Neural cell (in vitro differentiated cells): ENCODE measurements at regions not wholly inside any gene's neighbourhood (a gene's known extent, or its start where the extent isn't known, plus 50 kb on each side); places are given as distances from the start of the nearest gene placed in this dataset.

Experiments used
- CTCF ChIP-seq: fragments of 450-650 bp; IDR thresholded peaks from 2 replicates; pipeline ENCODE4 v1.5.1; 2014; ENCODE audit warnings: antibody characterized with exemption, mild to moderate bottlenecking, moderate library complexity; ENCODE audit not compliant: poor library complexity, severe bottlenecking
- EZH2 ChIP-seq: fragments of 200-600, 300-800 bp; shearing (Covaris generic), sonication (generic); IDR thresholded peaks from 2 replicates; pipeline ENCODE4 v1.6.1; 2014; ENCODE audit warnings: antibody characterized with exemption, low read length, borderline replicate concordance, mild to moderate bottlenecking; ENCODE audit not compliant: insufficient read depth, poor library complexity, severe bottlenecking
- MXI1 ChIP-seq: fragments of 450-650 bp; conservative IDR thresholded peaks from 2 replicates; pipeline ENCODE4 v1.6.1; 2014; ENCODE audit warnings: antibody characterized with exemption, mild to moderate bottlenecking; ENCODE audit not compliant: poor library complexity, severe bottlenecking
- POLR2AphosphoS5 ChIP-seq: IDR thresholded peaks from 2 replicates; pipeline ENCODE4 v1.6.1; 2012
- RAD21 ChIP-seq: fragments of 450-650 bp; conservative IDR thresholded peaks from 2 replicates; pipeline ENCODE4 v1.6.1; 2014; ENCODE audit warnings: antibody characterized with exemption, mild to moderate bottlenecking, moderate library complexity
- REST ChIP-seq: IDR thresholded peaks from 2 replicates; pipeline ENCODE4 v1.6.1; 2012; ENCODE audit warnings: borderline replicate concordance
- SMC3 ChIP-seq: fragments of 450-650 bp; conservative IDR thresholded peaks from 2 replicates; pipeline ENCODE4 v1.6.1; 2014; ENCODE audit warnings: antibody characterized with exemption, mild to moderate bottlenecking, moderate library complexity; ENCODE audit not compliant: poor library complexity
- TAF1 ChIP-seq: IDR thresholded peaks from 2 replicates; pipeline ENCODE4 v1.6.1; 2012; ENCODE audit warnings: low read depth

GRCh38 chr11:16630651-16631050 lies 107.8 kb upstream of the C11orf58 start:
- TF ChIP-seq CTCF (no peak), RAD21 (no peak), POLR2AphosphoS5 (no peak), MXI1 (no peak), SMC3 (no peak), EZH2 (no peak), REST (no peak), TAF1 (no peak)
